Neural cell (in vitro differentiated cells): ENCODE measurements at regions not wholly inside any gene's neighbourhood (a gene's known extent, or its start where the extent isn't known, plus 50 kb on each side); places are given as distances from the start of the nearest gene placed in this dataset.

Experiments
- H2AFZ ChIP-seq: fragments of 200-600, 300-800 bp; sonication (generic), shearing (Covaris generic); 2 replicates; pipeline ENCODE4 v1.6.0; 2014; ENCODE audit warnings: low read depth, mild to moderate bottlenecking, antibody characterized with exemption, low read length, moderate library complexity
- H3F3A ChIP-seq: fragments of 200-600 bp; shearing (Covaris generic); 2 replicates; pipeline ENCODE4 v1.6.1; 2016; ENCODE audit warnings: mild to moderate bottlenecking, moderate library complexity, mixed read lengths, antibody characterized with exemption, low read length; ENCODE audit not compliant: insufficient read depth, poor library complexity, severe bottlenecking
- H3K27ac ChIP-seq: fragments of 200-600, 300-800 bp; sonication (generic), shearing (Covaris generic); 2 replicates; pipeline ENCODE4 v1.5.1; 2014; ENCODE audit warnings: mild to moderate bottlenecking, low read length, moderate library complexity
- H3K27me3 ChIP-seq: fragments of 300-800, 200-600 bp; sonication (generic), shearing (Covaris generic); 2 replicates; pipeline ENCODE4 v1.6.0; 2014; ENCODE audit warnings: mild to moderate bottlenecking, low read depth, low read length, moderate library complexity; ENCODE audit not compliant: insufficient read depth
- H3K36me3 ChIP-seq: fragments of 300-800, 200-600 bp; sonication (generic), shearing (Covaris generic); 2 replicates; pipeline ENCODE4 v1.5.1; 2014; ENCODE audit warnings: mild to moderate bottlenecking, antibody characterized with exemption, low read length, moderate library complexity; ENCODE audit not compliant: insufficient read depth
- H3K4me2 ChIP-seq: fragments of 300-800, 200-600 bp; sonication (generic), shearing (Covaris generic); 2 replicates; pipeline ENCODE4 v1.6.0; 2014; ENCODE audit warnings: mild to moderate bottlenecking, low read length
- H3K4me3 ChIP-seq: fragments of 300-800, 200-600 bp; sonication (generic), shearing (Covaris generic); 2 replicates; pipeline ENCODE4 v1.5.1; 2014; ENCODE audit warnings: mild to moderate bottlenecking, low read length, moderate library complexity
- H3K79me2 ChIP-seq: fragments of 200-600 bp; shearing (Covaris generic); replicated peaks from 2 replicates; pipeline ENCODE4 v1.6.0; 2014; ENCODE audit warnings: mild to moderate bottlenecking, low read length, moderate library complexity; ENCODE audit not compliant: insufficient read depth
- H3K9ac ChIP-seq: fragments of 300-800, 200-600 bp; sonication (generic), shearing (Covaris generic); 2 replicates; pipeline ENCODE4 v1.6.1; 2016; ENCODE audit warnings: mild to moderate bottlenecking, low read length, mixed read lengths
- H3K9me2 ChIP-seq: fragments of 200-600 bp; shearing (Covaris generic); 2 replicates; pipeline ENCODE4 v1.6.1; 2016; ENCODE audit warnings: mild to moderate bottlenecking, low read length, mixed read lengths; ENCODE audit not compliant: insufficient read depth
- H3K9me3 ChIP-seq: fragments of 200-600, 300-800 bp; sonication (generic), shearing (Covaris generic); 2 replicates; pipeline ENCODE4 v1.6.1; 2016; ENCODE audit warnings: mild to moderate bottlenecking, mixed run types, low read length, moderate library complexity, mixed read lengths
- H4K20me1 ChIP-seq: fragments of 200-600 bp; shearing (Covaris generic); 2 replicates; pipeline ENCODE4 v1.6.1; 2016; ENCODE audit warnings: mild to moderate bottlenecking, mixed run types; ENCODE audit not compliant: insufficient read depth
- EP300 ChIP-seq: fragments of 450-650 bp; conservative IDR thresholded peaks from 2 replicates; pipeline ENCODE4 v1.6.1; 2014; ENCODE audit warnings: antibody characterized with exemption, mild to moderate bottlenecking, moderate library complexity; ENCODE audit not compliant: poor library complexity, severe bottlenecking
- EZH2 ChIP-seq: fragments of 200-600, 300-800 bp; shearing (Covaris generic), sonication (generic); IDR thresholded peaks from 2 replicates; pipeline ENCODE4 v1.6.1; 2014; ENCODE audit warnings: antibody characterized with exemption, low read length, borderline replicate concordance, mild to moderate bottlenecking; ENCODE audit not compliant: insufficient read depth, poor library complexity, severe bottlenecking
- MXI1 ChIP-seq: fragments of 450-650 bp; conservative IDR thresholded peaks from 2 replicates; pipeline ENCODE4 v1.6.1; 2014; ENCODE audit warnings: antibody characterized with exemption, mild to moderate bottlenecking; ENCODE audit not compliant: poor library complexity, severe bottlenecking
- POLR2AphosphoS5 ChIP-seq: IDR thresholded peaks from 2 replicates; pipeline ENCODE4 v1.6.1; 2012
- RAD21 ChIP-seq: fragments of 450-650 bp; conservative IDR thresholded peaks from 2 replicates; pipeline ENCODE4 v1.6.1; 2014; ENCODE audit warnings: antibody characterized with exemption, mild to moderate bottlenecking, moderate library complexity
- SMC3 ChIP-seq: fragments of 450-650 bp; conservative IDR thresholded peaks from 2 replicates; pipeline ENCODE4 v1.6.1; 2014; ENCODE audit warnings: antibody characterized with exemption, mild to moderate bottlenecking, moderate library complexity; ENCODE audit not compliant: poor library complexity
- TAF1 ChIP-seq: IDR thresholded peaks from 2 replicates; pipeline ENCODE4 v1.6.1; 2012; ENCODE audit warnings: low read depth
- TF ChIP-seq, protein P1 (sequence below): IDR thresholded peaks from 2 replicates; pipeline ENCODE4 v1.6.1; 2012; ENCODE audit warnings: borderline replicate concordance
- TF ChIP-seq, protein P2 (sequence below): fragments of 450-650 bp; IDR thresholded peaks from 2 replicates; pipeline ENCODE4 v1.5.1; 2014; ENCODE audit warnings: antibody characterized with exemption, mild to moderate bottlenecking, moderate library complexity; ENCODE audit not compliant: poor library complexity, severe bottlenecking

DNA sequence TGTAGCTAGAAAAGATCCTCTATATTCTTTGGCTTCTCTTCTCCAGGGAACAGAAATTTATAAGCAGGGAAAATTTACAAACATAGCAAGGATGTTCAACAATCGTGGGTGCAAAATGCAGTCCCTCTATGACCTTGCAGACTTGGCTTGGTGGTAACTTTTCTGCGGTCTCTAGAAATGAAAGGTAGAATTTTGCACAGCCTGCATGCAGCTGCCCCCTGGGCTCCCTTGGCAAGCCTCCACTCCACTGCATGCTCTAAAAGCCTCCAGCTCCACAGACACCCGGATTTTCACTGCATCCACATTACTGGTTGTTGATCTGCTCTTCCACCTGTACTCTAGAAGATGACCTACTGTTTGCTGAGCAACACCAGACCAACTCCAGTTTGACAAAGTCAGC, 236.5 kb upstream of the EYS start:
- no peaks in the 10 kb centered on the region for H3F3A ChIP-seq
- no peak overlapping the region for H3K4me3 ChIP-seq
- no peaks in the 10 kb centered on the region for H3K9me3 ChIP-seq
- no peaks in the 10 kb centered on the region for H3K27me3 ChIP-seq
- H3K9ac ChIP-seq, result no peak overlapping the region
- H2AFZ ChIP-seq, result no peak overlapping the region
- no peaks in the 10 kb centered on the region for H4K20me1 ChIP-seq
- no peaks in the 10 kb centered on the region for H3K9me2 ChIP-seq
- no peak for TF ChIP-seq TAF1
- no peak overlapping the region for H3K27ac ChIP-seq
- H3K79me2 ChIP-seq, result no peaks in the 10 kb centered on the region
- no peak overlapping the region for H3K4me2 ChIP-seq
- H3K36me3 ChIP-seq, result no peaks in the 10 kb centered on the region

GRCh38 chr6:65943051-65943450, 236.0 kb upstream of the EYS start:
- no peaks in the 10 kb centered on the region for H3K9me2 ChIP-seq
- no peaks in the 10 kb centered on the region for H3K27me3 ChIP-seq
- H3K36me3 ChIP-seq, result no peaks in the 10 kb centered on the region
- no peak overlapping the region for H3K4me3 ChIP-seq
- no peaks in the 10 kb centered on the region for H3K79me2 ChIP-seq
- no peak overlapping the region for H3K9ac ChIP-seq
- no peaks in the 10 kb centered on the region for H3F3A ChIP-seq
- H3K9me3 ChIP-seq, result no peaks in the 10 kb centered on the region
- no peak overlapping the region for H2AFZ ChIP-seq
- no peak overlapping the region for H3K27ac ChIP-seq
- no peaks in the 10 kb centered on the region for H4K20me1 ChIP-seq
- H3K4me2 ChIP-seq, result no peak overlapping the region
- TF ChIP-seq TAF1 (no peak), POLR2AphosphoS5 (no peak), MXI1 (no peak), SMC3 (no peak), EP300 (no peak), RAD21 (no peak), EZH2 (no peak)
- TF ChIP-seq, protein P1, sequence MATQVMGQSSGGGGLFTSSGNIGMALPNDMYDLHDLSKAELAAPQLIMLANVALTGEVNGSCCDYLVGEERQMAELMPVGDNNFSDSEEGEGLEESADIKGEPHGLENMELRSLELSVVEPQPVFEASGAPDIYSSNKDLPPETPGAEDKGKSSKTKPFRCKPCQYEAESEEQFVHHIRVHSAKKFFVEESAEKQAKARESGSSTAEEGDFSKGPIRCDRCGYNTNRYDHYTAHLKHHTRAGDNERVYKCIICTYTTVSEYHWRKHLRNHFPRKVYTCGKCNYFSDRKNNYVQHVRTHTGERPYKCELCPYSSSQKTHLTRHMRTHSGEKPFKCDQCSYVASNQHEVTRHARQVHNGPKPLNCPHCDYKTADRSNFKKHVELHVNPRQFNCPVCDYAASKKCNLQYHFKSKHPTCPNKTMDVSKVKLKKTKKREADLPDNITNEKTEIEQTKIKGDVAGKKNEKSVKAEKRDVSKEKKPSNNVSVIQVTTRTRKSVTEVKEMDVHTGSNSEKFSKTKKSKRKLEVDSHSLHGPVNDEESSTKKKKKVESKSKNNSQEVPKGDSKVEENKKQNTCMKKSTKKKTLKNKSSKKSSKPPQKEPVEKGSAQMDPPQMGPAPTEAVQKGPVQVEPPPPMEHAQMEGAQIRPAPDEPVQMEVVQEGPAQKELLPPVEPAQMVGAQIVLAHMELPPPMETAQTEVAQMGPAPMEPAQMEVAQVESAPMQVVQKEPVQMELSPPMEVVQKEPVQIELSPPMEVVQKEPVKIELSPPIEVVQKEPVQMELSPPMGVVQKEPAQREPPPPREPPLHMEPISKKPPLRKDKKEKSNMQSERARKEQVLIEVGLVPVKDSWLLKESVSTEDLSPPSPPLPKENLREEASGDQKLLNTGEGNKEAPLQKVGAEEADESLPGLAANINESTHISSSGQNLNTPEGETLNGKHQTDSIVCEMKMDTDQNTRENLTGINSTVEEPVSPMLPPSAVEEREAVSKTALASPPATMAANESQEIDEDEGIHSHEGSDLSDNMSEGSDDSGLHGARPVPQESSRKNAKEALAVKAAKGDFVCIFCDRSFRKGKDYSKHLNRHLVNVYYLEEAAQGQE, result no peak
- TF ChIP-seq, protein P2, sequence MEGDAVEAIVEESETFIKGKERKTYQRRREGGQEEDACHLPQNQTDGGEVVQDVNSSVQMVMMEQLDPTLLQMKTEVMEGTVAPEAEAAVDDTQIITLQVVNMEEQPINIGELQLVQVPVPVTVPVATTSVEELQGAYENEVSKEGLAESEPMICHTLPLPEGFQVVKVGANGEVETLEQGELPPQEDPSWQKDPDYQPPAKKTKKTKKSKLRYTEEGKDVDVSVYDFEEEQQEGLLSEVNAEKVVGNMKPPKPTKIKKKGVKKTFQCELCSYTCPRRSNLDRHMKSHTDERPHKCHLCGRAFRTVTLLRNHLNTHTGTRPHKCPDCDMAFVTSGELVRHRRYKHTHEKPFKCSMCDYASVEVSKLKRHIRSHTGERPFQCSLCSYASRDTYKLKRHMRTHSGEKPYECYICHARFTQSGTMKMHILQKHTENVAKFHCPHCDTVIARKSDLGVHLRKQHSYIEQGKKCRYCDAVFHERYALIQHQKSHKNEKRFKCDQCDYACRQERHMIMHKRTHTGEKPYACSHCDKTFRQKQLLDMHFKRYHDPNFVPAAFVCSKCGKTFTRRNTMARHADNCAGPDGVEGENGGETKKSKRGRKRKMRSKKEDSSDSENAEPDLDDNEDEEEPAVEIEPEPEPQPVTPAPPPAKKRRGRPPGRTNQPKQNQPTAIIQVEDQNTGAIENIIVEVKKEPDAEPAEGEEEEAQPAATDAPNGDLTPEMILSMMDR, result no peak

DNA sequence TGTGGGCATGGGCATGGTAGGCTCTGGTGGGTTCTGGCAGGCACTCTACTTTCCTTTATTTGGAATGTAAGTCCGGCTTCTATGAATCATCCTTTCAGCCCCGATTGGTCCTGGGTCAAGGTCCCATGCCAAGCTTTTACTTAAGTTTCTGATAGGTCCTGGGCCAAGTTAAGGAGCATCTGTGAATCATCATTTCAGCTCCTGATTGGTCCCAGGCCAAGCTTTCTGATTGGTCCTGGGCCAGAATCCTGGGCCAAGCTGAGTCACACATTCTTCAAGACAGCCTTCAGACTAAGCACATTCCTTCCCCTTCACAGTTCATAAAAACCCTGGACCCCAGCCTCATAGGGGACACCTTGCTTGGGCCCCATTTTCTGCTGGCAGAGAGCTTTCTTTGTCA, 231.0 kb upstream of the EYS start:
- Histone ChIP-seq H3K27me3 (no peaks in the 10 kb centered on the region), H3K27ac (no peak overlapping the region), H3F3A (no peaks in the 10 kb centered on the region), H4K20me1 (no peaks in the 10 kb centered on the region), H3K36me3 (no peaks in the 10 kb centered on the region), H3K9me2 (no peaks in the 10 kb centered on the region), H3K79me2 (no peaks in the 10 kb centered on the region), H2AFZ (no peak overlapping the region), H3K9me3 (no peaks in the 10 kb centered on the region), H3K4me2 (no peak overlapping the region), H3K4me3 (no peak overlapping the region), H3K9ac (no peak overlapping the region)
- TF ChIP-seq EZH2, result no peak
- TF ChIP-seq SMC3, result no peak
- no peak for TF ChIP-seq RAD21
- TF ChIP-seq EP300, result no peak
- TF ChIP-seq MXI1, result no peak
- TF ChIP-seq TAF1, result no peak
- TF ChIP-seq, protein P2, result no peak
- TF ChIP-seq POLR2AphosphoS5, result no peak
- TF ChIP-seq, protein P1, result no peak
